Activated CD4-positive, alpha-beta memory T cell treated with anti-CD3 and anti-CD28 coated beads, Interleukin-2, amount 10 ng/mL, durations not matched to agents 7 days and 5 days (primary cell): ENCODE measurements at regions not wholly inside any gene's neighbourhood (a gene's known extent, or its start where the extent isn't known, plus 50 kb on each side); places are given as distances from the start of the nearest gene placed in this dataset.
A peak's percentile ranks its signal among the peaks of the same experiment; 100 is the strongest.

Experiments used
- CTCF ChIA-PET: fragments of 350-600 bp; sonication (Branson Sonifier 250); formaldehyde crosslinking; loops from one replicate; lab custom pipeline; 2021; ENCODE audit warnings: antibody characterized with exemption, inconsistent platforms; lab: Charles Lee
- POLR2A ChIA-PET: fragments of 350-600 bp; sonication (Branson Sonifier 250); formaldehyde crosslinking; loops from one replicate; lab custom pipeline; 2021; ENCODE audit warnings: antibody characterized with exemption; lab: Charles Lee
- DNase-seq: peaks from one replicate; pipeline ENCODE4 v3.0.0-alpha.2; 2020
- H3K27ac Mint-ChIP-seq: one replicate; pipeline ENCODE4 v1.8.0; 2021; ENCODE audit warnings: mild to moderate bottlenecking, mixed read lengths
- H3K27me3 Mint-ChIP-seq: one replicate; pipeline ENCODE4 v1.8.0; 2021; ENCODE audit warnings: mixed read lengths
- H3K36me3 Mint-ChIP-seq: one replicate; pipeline ENCODE4 v1.8.0; 2021; ENCODE audit warnings: low read depth, mixed read lengths
- H3K4me1 Mint-ChIP-seq: one replicate; pipeline ENCODE4 v1.8.0; 2021; ENCODE audit warnings: mixed read lengths
- H3K4me3 Mint-ChIP-seq: one replicate; pipeline ENCODE4 v1.8.0; 2021; ENCODE audit warnings: mild to moderate bottlenecking, mixed read lengths
- H3K9me3 Mint-ChIP-seq: one replicate; pipeline ENCODE4 v1.8.0; 2021; ENCODE audit warnings: mixed read lengths

GRCh38 chrX:109312757-109313156 is 169.1 kb downstream of the GUCY2F start:
- Mint-ChIP-seq H3K27me3 (no peaks in the 10 kb centered on the region), H3K27ac (no peak overlapping the region), H3K4me3 (no peak overlapping the region), H3K36me3 (no peaks in the 10 kb centered on the region), H3K4me1 (no peaks in the 10 kb centered on the region), H3K9me3 (no peaks in the 10 kb centered on the region)
- ChIA-PET CTCF (no interaction called here), POLR2A (no interaction called here)
- DNase-seq = no peak

GRCh38 chrX:109310031-109310430 is 171.9 kb downstream of the GUCY2F start:
- Mint-ChIP-seq H3K9me3 (no peaks in the 10 kb centered on the region), H3K4me3 (no peak overlapping the region), H3K27me3 (no peaks in the 10 kb centered on the region), H3K27ac (no peak overlapping the region), H3K4me1 (no peaks in the 10 kb centered on the region), H3K36me3 (no peaks in the 10 kb centered on the region)
- DNase-seq = no peak
- ChIA-PET CTCF (no interaction called here), POLR2A (no interaction called here)

DNA sequence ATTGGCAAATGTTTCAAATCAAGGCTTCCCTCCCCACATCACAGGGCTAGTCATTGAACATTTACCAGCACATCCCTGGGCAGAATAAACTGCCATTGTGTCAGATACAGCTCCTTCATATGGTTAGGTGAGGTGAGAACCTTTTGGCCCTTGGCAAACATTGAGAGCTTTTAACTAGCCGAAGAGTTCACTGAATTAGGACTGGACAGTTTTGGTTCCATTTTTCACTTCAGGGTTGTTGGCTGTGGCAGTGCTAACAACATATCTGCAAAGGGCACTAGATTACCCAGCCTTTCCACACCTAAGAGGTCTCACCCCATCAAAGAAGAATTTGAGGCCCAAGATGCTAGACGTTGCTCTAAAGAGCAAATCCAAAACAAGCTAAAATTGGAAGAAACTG is 180.7 kb downstream of the GUCY2F start:
- Mint-ChIP-seq H3K4me1 (no peaks in the 10 kb centered on the region), H3K36me3 (no peaks in the 10 kb centered on the region), H3K4me3 (no peak overlapping the region), H3K27ac (no peak overlapping the region), H3K9me3 (no peaks in the 10 kb centered on the region), H3K27me3 (no peaks in the 10 kb centered on the region)
- no peak for DNase-seq
- ChIA-PET CTCF (no interaction called here), POLR2A (no interaction called here)

GRCh38 chrX:109300415-109300814 is 181.5 kb downstream of the GUCY2F start:
- DNase-seq = no peak
- CTCF ChIA-PET = no interaction called here
- Mint-ChIP-seq H3K27me3 (no peaks in the 10 kb centered on the region), H3K4me1 (no peaks in the 10 kb centered on the region), H3K9me3 (no peaks in the 10 kb centered on the region), H3K36me3 (no peaks in the 10 kb centered on the region), H3K4me3 (no peak overlapping the region), H3K27ac (no peak overlapping the region)
- POLR2A ChIA-PET = no interaction called here

- H3K4me1 Mint-ChIP-seq = no peaks in the 10 kb centered on the region
- H3K27ac Mint-ChIP-seq = no peak overlapping the region
- H3K9me3 Mint-ChIP-seq = no peaks in the 10 kb centered on the region
- H3K27me3 Mint-ChIP-seq = no peaks in the 10 kb centered on the region
- no peaks in the 10 kb centered on the region for H3K36me3 Mint-ChIP-seq
- CTCF ChIA-PET = no interaction called here
- H3K4me3 Mint-ChIP-seq = no peak overlapping the region
- no peak for DNase-seq
- POLR2A ChIA-PET = no interaction called here
Observed at GRCh38 chrX:109299091-109299490, 182.8 kb downstream of the GUCY2F start.

- Mint-ChIP-seq H3K27me3 (no peaks in the 10 kb centered on the region), H3K4me3 (no peak overlapping the region), H3K4me1 (no peaks in the 10 kb centered on the region), H3K9me3 (no peaks in the 10 kb centered on the region), H3K27ac (no peak overlapping the region), H3K36me3 (no peaks in the 10 kb centered on the region)
- no peak for DNase-seq
- CTCF ChIA-PET = no interaction called here
- POLR2A ChIA-PET = no interaction called here
Observed at GRCh38 chrX:109294097-109294814, 187.6 kb downstream of the GUCY2F start.

GRCh38 chrX:109283870-109284269 is 198.0 kb downstream of the GUCY2F start:
- H3K27me3 Mint-ChIP-seq = no peaks in the 10 kb centered on the region
- H3K36me3 Mint-ChIP-seq = no peaks in the 10 kb centered on the region
- ChIA-PET POLR2A (no interaction called here), CTCF (no interaction called here)
- no peak overlapping the region for H3K4me3 Mint-ChIP-seq
- H3K9me3 Mint-ChIP-seq = no peaks in the 10 kb centered on the region
- H3K27ac Mint-ChIP-seq = no peak overlapping the region
- no peak for DNase-seq
- H3K4me1 Mint-ChIP-seq = no peaks in the 10 kb centered on the region

DNA sequence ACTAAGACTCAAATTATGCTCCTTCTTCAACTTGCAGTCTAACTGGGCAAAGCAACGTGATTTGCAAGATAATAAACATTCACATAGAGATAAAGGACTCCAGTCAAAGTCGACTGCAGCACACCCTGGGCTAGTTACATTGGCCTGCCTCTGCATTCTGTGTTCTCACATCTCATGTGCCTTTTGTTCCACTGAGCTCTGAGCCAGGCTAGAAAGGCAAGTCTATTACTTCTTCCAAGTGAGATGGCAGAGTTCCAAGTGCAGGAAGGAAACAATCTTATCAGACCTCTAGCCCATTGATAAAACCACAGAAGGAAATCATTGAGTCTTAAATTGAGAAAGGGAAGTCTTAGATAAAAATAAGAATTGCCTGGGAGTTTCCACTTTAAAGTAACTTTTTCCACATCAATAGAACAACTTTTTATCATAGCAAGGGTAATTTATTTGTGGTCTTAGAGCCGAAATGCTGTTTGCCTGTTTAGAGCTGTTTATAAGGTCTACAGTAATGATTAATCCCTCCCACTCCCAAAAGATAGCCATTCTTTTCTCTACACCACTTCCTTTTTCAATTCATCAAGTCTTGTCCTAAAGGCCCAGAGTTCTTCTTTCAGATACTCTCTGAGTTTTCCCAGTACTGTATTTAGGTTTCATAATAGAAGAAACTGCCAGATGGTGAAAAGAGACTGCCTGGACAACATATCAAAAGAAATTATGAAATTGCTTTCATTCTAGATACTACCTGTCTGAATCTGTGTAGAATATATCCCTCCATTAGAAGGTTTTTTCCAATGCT is 200.2 kb downstream of the GUCY2F start:
- no peaks in the 10 kb centered on the region for H3K27me3 Mint-ChIP-seq
- H3K27ac Mint-ChIP-seq = no peak overlapping the region

GRCh38 chrX:109274806-109275205 is 207.1 kb downstream of the GUCY2F start:
- H3K27ac Mint-ChIP-seq = no peak overlapping the region
- CTCF ChIA-PET = no interaction called here
- H3K4me1 Mint-ChIP-seq = no peaks in the 10 kb centered on the region
- DNase-seq = no peak
- no peaks in the 10 kb centered on the region for H3K27me3 Mint-ChIP-seq
- no peaks in the 10 kb centered on the region for H3K9me3 Mint-ChIP-seq
- H3K4me3 Mint-ChIP-seq = no peak overlapping the region
- H3K36me3 Mint-ChIP-seq = no peaks in the 10 kb centered on the region
- POLR2A ChIA-PET = no interaction called here

More for the DNA sequence above, 200.2 kb downstream of the GUCY2F start:
- POLR2A ChIA-PET = no interaction called here
- no peaks in the 10 kb centered on the region for H3K4me1 Mint-ChIP-seq
- no peak overlapping the region for H3K4me3 Mint-ChIP-seq
- CTCF ChIA-PET = no interaction called here
- H3K9me3 Mint-ChIP-seq = no peaks in the 10 kb centered on the region
- DNase-seq = no peak
- no peaks in the 10 kb centered on the region for H3K36me3 Mint-ChIP-seq

- CTCF ChIA-PET = no interaction called here
- peak; percentile 15 for DNase-seq
- POLR2A ChIA-PET = no interaction called here
Observed at GRCh38 chrX:109270580-109271484, 211.1 kb downstream of the GUCY2F start.

DNA sequence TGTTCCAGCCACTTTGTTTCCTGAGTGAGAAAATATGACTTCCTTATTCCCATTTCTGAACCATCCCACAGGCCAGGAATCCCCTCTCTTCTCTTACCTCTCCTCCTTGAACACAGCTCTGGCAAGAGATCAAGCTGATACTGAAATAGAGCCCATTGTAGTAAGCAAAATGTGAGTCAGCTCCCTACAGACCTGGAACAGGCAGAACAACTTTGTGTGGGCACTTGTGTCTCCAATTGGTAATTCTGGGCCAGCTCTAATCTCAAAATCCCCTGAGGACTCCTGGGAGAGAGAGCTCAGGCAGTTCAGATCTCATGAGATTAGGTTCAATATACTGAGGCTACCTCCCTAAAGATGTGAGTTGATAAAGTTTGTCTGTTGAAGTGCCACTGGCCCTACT is 213.5 kb downstream of the GUCY2F start:
- ChIA-PET POLR2A (no interaction called here), CTCF (no interaction called here)
- Mint-ChIP-seq H3K9me3 (no peaks in the 10 kb centered on the region), H3K4me1 (no peaks in the 10 kb centered on the region), H3K36me3 (no peaks in the 10 kb centered on the region), H3K27me3 (no peaks in the 10 kb centered on the region), H3K27ac (no peak overlapping the region), H3K4me3 (no peak overlapping the region)
- DNase-seq = no peak

More at GRCh38 chrX:109270580-109271484, 211.1 kb downstream of the GUCY2F start:
- Mint-ChIP-seq H3K9me3 (no peaks in the 10 kb centered on the region), H3K36me3 (no peaks in the 10 kb centered on the region), H3K27me3 (no peaks in the 10 kb centered on the region), H3K4me3 (no peak overlapping the region), H3K4me1 (no peaks in the 10 kb centered on the region), H3K27ac (no peak overlapping the region)

DNA sequence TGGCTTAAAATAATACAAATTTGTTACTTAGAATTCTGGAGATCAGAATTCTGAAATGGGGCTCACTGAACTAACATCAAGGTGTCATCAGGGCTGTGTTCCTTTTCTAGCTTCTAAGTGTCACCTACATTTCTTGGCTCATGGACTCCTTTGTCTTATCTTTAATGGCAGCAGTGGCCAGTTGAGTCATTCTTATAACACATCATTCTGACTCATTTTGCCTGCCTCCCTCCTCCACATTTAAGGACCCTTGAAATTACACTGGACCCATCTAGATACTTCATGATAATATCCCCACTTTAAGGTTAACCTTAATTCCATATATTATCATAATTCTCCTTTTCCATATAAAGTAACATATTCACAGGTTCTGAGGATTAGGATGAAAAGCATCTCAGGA is 215.9 kb downstream of the GUCY2F start:
- Mint-ChIP-seq H3K27ac (no peak overlapping the region), H3K36me3 (no peaks in the 10 kb centered on the region), H3K4me1 (no peaks in the 10 kb centered on the region), H3K27me3 (no peaks in the 10 kb centered on the region), H3K9me3 (no peaks in the 10 kb centered on the region), H3K4me3 (no peak overlapping the region)
- CTCF ChIA-PET = no interaction called here
- DNase-seq = no peak
- POLR2A ChIA-PET = no interaction called here

GRCh38 chrX:109264878-109265277 is 217.0 kb downstream of the GUCY2F start:
- no peaks in the 10 kb centered on the region for H3K36me3 Mint-ChIP-seq
- no peaks in the 10 kb centered on the region for H3K9me3 Mint-ChIP-seq
- no peaks in the 10 kb centered on the region for H3K4me1 Mint-ChIP-seq
- no peaks in the 10 kb centered on the region for H3K27me3 Mint-ChIP-seq
- POLR2A ChIA-PET = no interaction called here
- DNase-seq = no peak
- no peak overlapping the region for H3K27ac Mint-ChIP-seq
- CTCF ChIA-PET = no interaction called here
- no peak overlapping the region for H3K4me3 Mint-ChIP-seq
